ENCODE measurements at regions not wholly inside any gene's neighbourhood (a gene's known extent, or its start where the extent isn't known, plus 50 kb on each side); places are given as distances from the start of the nearest gene placed in this dataset.

DNA sequence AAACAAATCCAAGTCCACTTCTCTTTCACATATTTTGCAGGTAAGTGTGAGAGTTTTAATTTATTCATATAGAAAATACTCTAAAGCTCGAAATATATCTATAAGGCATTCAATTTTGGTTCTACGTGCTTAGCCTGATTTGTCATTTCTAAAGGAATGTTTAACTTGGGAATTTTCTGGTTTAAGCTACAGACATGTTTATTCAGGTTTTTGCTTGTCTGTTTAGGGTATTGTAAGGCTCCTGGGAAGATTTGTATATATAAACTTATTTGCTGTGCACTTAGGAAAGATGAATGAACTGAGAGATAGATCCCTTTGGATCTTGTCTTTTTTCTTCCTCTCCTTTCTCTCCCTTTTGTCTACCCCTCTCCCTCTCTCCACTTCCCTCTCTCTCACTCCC lies 185.9 kb upstream of the NEIL3 start:
- TF ChIP-seq, protein P1, sequence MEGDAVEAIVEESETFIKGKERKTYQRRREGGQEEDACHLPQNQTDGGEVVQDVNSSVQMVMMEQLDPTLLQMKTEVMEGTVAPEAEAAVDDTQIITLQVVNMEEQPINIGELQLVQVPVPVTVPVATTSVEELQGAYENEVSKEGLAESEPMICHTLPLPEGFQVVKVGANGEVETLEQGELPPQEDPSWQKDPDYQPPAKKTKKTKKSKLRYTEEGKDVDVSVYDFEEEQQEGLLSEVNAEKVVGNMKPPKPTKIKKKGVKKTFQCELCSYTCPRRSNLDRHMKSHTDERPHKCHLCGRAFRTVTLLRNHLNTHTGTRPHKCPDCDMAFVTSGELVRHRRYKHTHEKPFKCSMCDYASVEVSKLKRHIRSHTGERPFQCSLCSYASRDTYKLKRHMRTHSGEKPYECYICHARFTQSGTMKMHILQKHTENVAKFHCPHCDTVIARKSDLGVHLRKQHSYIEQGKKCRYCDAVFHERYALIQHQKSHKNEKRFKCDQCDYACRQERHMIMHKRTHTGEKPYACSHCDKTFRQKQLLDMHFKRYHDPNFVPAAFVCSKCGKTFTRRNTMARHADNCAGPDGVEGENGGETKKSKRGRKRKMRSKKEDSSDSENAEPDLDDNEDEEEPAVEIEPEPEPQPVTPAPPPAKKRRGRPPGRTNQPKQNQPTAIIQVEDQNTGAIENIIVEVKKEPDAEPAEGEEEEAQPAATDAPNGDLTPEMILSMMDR (IDR thresholded peaks at IDR 0.05): no peak
- TF ChIP-seq POLR2A (IDR thresholded peaks at IDR 0.05): no peak
